HAP-1 (cell line): ENCODE measurements at regions not wholly inside any gene's neighbourhood (a gene's known extent, or its start where the extent isn't known, plus 50 kb on each side); places are given as distances from the start of the nearest gene placed in this dataset.
"Not testable (repeated sequence)": the region's sequence is repeated elsewhere in the genome, so short reads cannot be mapped to it uniquely, and the experiment has no call there.

Source experiments
- DNase-seq, 2 experiments: peaks; one replicate each; pipeline ENCODE4 v3.0.0-alpha.2; 2016 to 2020; ENCODE audit warnings: low spot score in 2 of 2
- H3K27me3 ChIP-seq: fragments of 250-450 bp; sonication (Bioruptor Pico); 2 replicates; pipeline ENCODE4 v1.5.1; 2020; ENCODE audit warnings: low read depth, mild to moderate bottlenecking, moderate library complexity
- H3K36me3 ChIP-seq: fragments of 250-450 bp; sonication (Bioruptor Pico); replicated peaks from 2 replicates; pipeline ENCODE4 v1.5.1; 2020; ENCODE audit warnings: mild to moderate bottlenecking
- H3K4me1 ChIP-seq: fragments of 250-450 bp; sonication (Bioruptor Pico); 2 replicates; pipeline ENCODE4 v1.5.1; 2020; ENCODE audit warnings: mild to moderate bottlenecking
- H3K4me3 ChIP-seq: fragments of 250-450 bp; sonication (Bioruptor Pico); 2 replicates; pipeline ENCODE4 v1.5.1; 2020; ENCODE audit warnings: mild to moderate bottlenecking, moderate library complexity
- H3K9me3 ChIP-seq: fragments of 250-450 bp; sonication (Bioruptor Pico); 2 replicates; pipeline ENCODE4 v1.5.1; 2020; ENCODE audit warnings: mild to moderate bottlenecking, moderate library complexity
- in situ Hi-C: fragments of 300-500 bp; cut with MboI; formaldehyde crosslinking; loops from 3 replicates; pipeline ENCODE4 v1.14.3; 2020; ENCODE audit warnings: low sequenced_read_pairs, inconsistent platforms, mixed read lengths

DNA sequence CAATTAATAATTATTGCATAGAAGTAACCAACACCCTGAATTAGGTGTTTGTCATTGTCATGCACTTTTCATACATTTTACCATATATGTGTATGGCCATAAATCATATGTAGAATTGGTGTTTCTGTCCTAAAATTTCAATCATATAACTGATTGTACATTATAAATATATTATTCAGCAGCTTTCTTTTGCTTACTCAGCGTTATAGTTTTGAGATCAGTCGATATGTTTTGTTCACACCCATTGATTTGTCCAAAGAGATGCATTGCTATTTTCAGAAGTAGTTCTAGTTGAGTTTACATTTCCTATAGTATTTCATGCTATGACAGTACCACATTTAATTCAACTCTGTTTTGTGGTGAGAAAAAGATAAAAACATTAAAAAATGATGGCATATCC lies 50.5 kb upstream of the PARP4 start:
- Histone ChIP-seq H3K36me3 (no peaks in the 10 kb centered on the region), H3K4me1 (no peaks in the 10 kb centered on the region), H3K27me3 (0 out of 2 replicates have a peak, but pooled peaks cover 5% of the 10 kb centered on the region), H3K4me3 (no peak overlapping the region), H3K9me3 (no peaks in the 10 kb centered on the region)
- in situ Hi-C loops = no loop called here
- no peak for DNase-seq

- in situ Hi-C loops, H3K36me3 ChIP-seq, H3K27me3 ChIP-seq, DNase-seq, H3K9me3 ChIP-seq, H3K4me1 ChIP-seq, H3K4me3 ChIP-seq: not testable (repeated sequence)
Observed at GRCh38 chr13:24563971-24564370, 51.4 kb upstream of the PARP4 start.

DNA sequence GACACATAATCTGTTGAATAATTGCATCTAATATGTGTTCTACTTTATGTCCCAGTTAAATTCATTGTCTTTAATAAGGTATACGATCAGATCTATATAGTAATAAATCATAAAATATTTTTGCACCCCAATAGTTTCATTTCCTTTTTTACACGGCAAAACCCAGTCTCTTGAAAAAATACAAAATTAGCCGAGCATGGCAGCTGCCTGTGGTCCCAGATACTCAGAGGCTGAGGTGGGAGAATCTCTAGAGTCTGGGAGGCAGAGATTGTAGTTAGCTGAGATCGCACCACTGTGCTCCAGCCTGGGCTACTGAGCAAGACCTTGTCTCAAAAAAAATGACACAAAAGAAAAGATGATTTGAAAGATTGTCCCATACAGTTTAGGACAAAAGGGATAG lies 52.3 kb upstream of the PARP4 start:
- in situ Hi-C loops = no loop called here
- peaks cover 2% of the 10 kb centered on the region; the same call in 1 of the 2 replicates for H3K27me3 ChIP-seq
- no peak for DNase-seq
- H3K4me1 ChIP-seq = no peaks in the 10 kb centered on the region
- no peaks in the 10 kb centered on the region for H3K9me3 ChIP-seq
- no peak overlapping the region for H3K4me3 ChIP-seq
- no peaks in the 10 kb centered on the region for H3K36me3 ChIP-seq

DNA sequence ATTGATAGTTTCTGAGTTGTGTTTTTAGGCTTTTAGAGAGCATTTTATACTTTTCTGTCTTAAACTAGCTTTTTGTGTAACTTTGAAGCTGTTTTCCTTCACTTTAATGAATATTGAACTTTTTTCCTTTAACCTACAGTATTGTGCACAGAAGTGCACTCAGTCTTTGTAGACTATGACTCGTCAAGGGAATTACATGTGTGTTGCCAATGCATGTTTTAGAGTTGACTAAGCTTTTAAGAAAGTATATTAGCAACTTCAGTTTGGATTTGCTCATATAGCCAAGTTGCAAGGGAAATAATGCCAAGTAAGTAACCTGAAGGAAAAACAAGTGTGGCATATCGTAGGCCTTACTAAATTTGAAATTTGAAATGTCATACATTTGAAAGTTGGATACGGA lies 55.0 kb upstream of the PARP4 start:
- not testable (repeated sequence) for DNase-seq

GRCh38 chr13:24574847-24575246 lies 62.3 kb upstream of the PARP4 start:
- H3K9me3 ChIP-seq = no peaks in the 10 kb centered on the region
- no peaks in the 10 kb centered on the region; the same call in 1 of the 2 replicates for H3K27me3 ChIP-seq
- no peaks in the 10 kb centered on the region for H3K4me1 ChIP-seq
- H3K4me3 ChIP-seq = no peak overlapping the region
- H3K36me3 ChIP-seq = no peaks in the 10 kb centered on the region
- in situ Hi-C loops = loop anchor here (10.0 kb wide), 1 partner anchor 100 kb away; no protein-coding TSS in a partner anchor
- no peak for DNase-seq

More for the DNA sequence above, 55.0 kb upstream of the PARP4 start:
- H3K9me3 ChIP-seq, H3K4me1 ChIP-seq, H3K36me3 ChIP-seq, in situ Hi-C loops, H3K27me3 ChIP-seq, H3K4me3 ChIP-seq: not testable (repeated sequence)

- H3K36me3 ChIP-seq, H3K27me3 ChIP-seq, in situ Hi-C loops, H3K9me3 ChIP-seq, H3K4me1 ChIP-seq: not testable (repeated sequence)
- peak overlapping the region; percentile 21 for H3K4me3 ChIP-seq
- peak; percentile 18 to 66 for DNase-seq
Observed at GRCh38 chr13:24580315-24580714, 67.7 kb upstream of the PARP4 start.

DNA sequence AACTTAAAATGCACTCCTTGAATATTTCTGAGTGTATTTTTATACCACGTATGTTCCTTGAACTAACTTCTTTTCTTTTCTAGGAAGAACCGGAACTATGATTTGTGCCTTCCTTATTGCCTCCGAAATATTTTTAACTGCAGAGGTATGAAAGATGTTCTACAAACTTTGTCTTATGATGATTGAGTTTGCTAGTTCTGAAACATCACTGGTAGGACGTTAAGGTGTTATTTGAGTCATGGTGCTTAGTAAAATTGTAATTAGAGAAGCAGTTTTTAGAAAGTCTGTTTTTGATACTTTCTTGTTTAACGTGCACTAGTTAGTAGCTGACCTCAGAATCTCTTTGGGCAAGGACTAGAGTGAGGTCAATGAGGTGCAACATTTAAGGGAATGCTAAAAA lies 69.0 kb upstream of the PARP4 start:
- H3K4me1 ChIP-seq, in situ Hi-C loops, H3K27me3 ChIP-seq, H3K9me3 ChIP-seq, DNase-seq, H3K4me3 ChIP-seq, H3K36me3 ChIP-seq: not testable (repeated sequence)

GRCh38 chr13:24591697-24592096 lies 79.1 kb upstream of the PARP4 start:
- H3K4me1 ChIP-seq, H3K4me3 ChIP-seq, H3K9me3 ChIP-seq, H3K27me3 ChIP-seq, H3K36me3 ChIP-seq, in situ Hi-C loops: not testable (repeated sequence)
- DNase-seq = peak; percentile 45 to 54

- in situ Hi-C loops, H3K4me1 ChIP-seq, DNase-seq, H3K9me3 ChIP-seq, H3K4me3 ChIP-seq, H3K27me3 ChIP-seq, H3K36me3 ChIP-seq: not testable (repeated sequence)
Observed at GRCh38 chr13:24597906-24598670, 82.1 kb upstream of the ATP12A start.

DNA sequence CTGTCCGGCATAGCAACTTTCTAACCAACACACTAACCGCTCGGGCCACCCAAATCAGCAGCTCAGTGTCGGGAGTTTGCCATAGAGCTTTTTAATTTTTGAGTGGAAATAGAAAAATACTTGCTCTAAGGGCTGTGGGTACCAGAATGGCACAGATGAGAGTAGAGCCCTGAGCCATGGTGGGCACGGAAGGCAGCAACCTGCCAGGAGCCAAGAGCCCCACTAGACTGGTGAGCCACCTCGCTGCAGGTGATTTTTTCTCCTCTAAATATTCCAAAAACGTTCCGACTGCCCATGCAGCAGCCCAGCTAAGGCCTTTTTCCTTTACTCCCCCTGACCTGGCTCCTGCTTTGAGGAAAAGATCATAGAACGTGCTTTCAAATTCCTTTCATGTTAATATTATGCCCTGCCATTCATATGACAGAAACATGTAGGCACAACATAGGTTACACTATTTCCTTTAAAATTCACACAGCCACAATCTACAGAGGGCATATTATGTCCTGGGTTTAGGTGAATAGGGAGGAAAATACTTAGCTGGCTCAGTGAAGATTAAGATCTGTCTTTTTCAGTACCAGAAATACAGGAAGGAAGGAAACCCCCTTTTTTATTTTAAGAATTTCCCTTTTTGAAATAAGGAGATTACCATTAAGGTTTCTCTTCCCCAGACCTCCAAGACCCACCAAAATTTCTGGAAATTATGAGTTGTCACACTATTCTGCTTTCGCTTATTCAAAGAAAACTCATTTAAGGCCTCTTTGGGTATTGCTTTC lies 81.0 kb upstream of the ATP12A start:
- H3K4me3 ChIP-seq, in situ Hi-C loops: not testable (repeated sequence)

DNA sequence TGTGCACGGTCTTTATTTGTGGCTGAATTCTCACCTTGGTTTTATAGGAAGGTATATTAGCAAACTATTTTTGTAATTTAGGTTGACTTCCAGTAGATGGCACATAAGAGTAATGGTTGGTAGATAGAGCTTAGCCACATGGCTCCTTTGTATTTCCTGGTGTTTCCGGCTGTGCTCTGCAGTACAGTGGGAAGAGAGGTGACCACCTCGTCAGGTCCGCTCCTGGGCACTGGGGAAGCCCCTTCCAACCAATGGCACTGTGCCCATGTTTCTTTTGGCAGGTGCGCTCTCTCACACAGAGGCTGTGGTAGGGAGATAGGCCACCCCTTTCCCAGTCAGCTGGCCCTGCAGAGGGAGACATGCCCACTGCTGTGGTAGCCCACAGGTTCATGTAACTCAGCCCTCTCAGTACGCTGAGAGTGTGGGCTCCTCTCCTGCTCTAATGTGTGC lies 74.3 kb upstream of the ATP12A start:
- Histone ChIP-seq H3K4me3 (no peak overlapping the region), H3K27me3 (no peaks in the 10 kb centered on the region), H3K36me3 (no peaks in the 10 kb centered on the region), H3K4me1 (no peaks in the 10 kb centered on the region), H3K9me3 (no peaks in the 10 kb centered on the region)
- DNase-seq = peak; percentile 35 to 67
- in situ Hi-C loops = loop anchor here (10.0 kb wide), 1 partner anchor 69 kb away; no protein-coding TSS in a partner anchor

More for the DNA sequence above, 81.0 kb upstream of the ATP12A start:
- H3K27me3 ChIP-seq, H3K4me1 ChIP-seq, H3K36me3 ChIP-seq, DNase-seq, H3K9me3 ChIP-seq: not testable (repeated sequence)

- no peaks in the 10 kb centered on the region for H3K27me3 ChIP-seq
- in situ Hi-C loops = loop anchor here (10.0 kb wide), 1 partner anchor 68 kb away; no protein-coding TSS in a partner anchor
- no peak overlapping the region for H3K4me3 ChIP-seq
- no peak for DNase-seq
- H3K36me3 ChIP-seq = no peaks in the 10 kb centered on the region
- no peaks in the 10 kb centered on the region for H3K4me1 ChIP-seq
- no peaks in the 10 kb centered on the region for H3K9me3 ChIP-seq
Observed at GRCh38 chr13:24606486-24607170, 73.6 kb upstream of the ATP12A start.

DNA sequence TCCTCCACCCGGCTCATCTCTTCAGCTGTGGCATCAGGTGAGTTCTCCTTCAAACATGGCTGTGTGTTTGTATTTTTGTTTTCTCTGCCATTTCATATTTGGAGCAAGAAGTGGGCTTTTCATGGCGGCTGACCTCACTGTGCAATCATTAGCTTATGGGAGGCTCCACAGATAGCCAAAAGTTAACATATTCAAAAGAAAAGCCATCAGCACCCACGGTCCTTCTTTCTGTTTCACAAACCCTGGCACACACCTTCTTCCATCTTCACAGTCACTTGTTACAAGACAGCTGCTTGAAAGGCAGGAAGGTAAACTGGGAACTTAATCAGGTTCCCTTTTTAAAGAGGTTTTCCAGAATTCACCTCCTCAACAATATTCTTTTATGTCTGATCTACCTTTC lies 69.3 kb upstream of the ATP12A start:
- no peaks in the 10 kb centered on the region for H3K27me3 ChIP-seq
- H3K36me3 ChIP-seq = no peaks in the 10 kb centered on the region
- H3K4me3 ChIP-seq = no peak overlapping the region
- in situ Hi-C loops = no loop called here
- no peak for DNase-seq
- no peaks in the 10 kb centered on the region for H3K9me3 ChIP-seq
- no peaks in the 10 kb centered on the region for H3K4me1 ChIP-seq

- Histone ChIP-seq H3K4me3 (no peak overlapping the region), H3K4me1 (no peaks in the 10 kb centered on the region), H3K27me3 (no peaks in the 10 kb centered on the region), H3K36me3 (no peaks in the 10 kb centered on the region), H3K9me3 (no peaks in the 10 kb centered on the region)
- no peak for DNase-seq
- in situ Hi-C loops = no loop called here
Observed at GRCh38 chr13:24612726-24613125, 67.5 kb upstream of the ATP12A start.
